ENCODE measurements at regions not wholly inside any gene's neighbourhood (a gene's known extent, or its start where the extent isn't known, plus 50 kb on each side); places are given as distances from the start of the nearest gene placed in this dataset.

GRCh38 chr22:23495614-23496444, 84.3 kb downstream of the IGLL1 start:
- TF ChIP-seq EZH2 (IDR thresholded peaks at IDR 0.05) (no peak), CTCF (IDR thresholded peaks at IDR 0.05) (no peak), EZH2phosphoT487 (IDR thresholded peaks at IDR 0.05) (no peak)

Measured in neural progenitor cell (in vitro differentiated cells).